ENCODE measurements at regions not wholly inside any gene's neighbourhood (a gene's known extent, or its start where the extent isn't known, plus 50 kb on each side); places are given as distances from the start of the nearest gene placed in this dataset.

DNA sequence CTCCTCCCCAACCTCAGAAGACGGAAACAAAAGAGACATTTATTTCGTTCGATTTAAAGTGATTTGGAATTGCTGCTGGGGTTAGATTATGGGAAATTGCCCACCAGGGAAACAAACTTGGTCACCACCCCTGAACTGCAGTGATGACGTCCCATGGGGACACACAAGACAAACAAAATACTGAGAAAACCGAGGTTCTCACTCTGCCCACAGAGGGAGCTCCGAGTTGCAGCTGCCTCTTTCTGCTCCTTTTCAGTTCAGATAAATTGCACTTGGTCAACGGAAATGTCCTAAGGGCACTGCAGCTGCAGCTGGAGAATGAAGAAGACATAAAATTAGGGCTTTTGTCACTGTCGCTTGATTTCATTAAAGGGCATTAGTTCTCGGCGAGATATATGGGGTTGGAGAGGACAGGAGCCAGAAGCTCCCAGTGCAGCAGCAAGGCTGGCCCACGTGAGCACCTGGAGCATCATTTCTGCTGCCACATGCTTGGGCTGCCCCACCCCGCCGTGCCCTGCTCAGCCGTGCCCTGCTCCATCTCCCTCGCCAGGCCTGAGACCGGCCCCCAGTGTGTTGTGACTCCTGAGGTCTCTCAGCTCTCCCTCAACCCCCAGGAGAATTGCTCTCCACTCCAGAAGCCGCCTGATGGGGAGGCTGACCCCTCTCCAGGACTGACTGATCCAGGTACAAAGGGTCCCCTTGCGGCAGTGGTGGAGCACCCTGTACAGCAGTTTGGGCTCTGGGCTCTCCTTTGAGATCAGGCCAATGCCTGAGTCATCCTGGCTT lies 231.7 kb upstream of the AJAP1 start:
- no peaks in the 10 kb centered on the region; the same call in 1 of the 2 replicates for H3K9me3 ChIP-seq (ENCODE audit: insufficient read depth, low read length)
- H4K20me1 ChIP-seq (ENCODE audit: low read depth, low read length): no peaks in the 10 kb centered on the region
- H3K79me2 ChIP-seq (ENCODE audit: insufficient read depth, low read length): no peaks in the 10 kb centered on the region
- H2AFZ ChIP-seq (ENCODE audit: low read depth, low read length, severe bottlenecking): no peak overlapping the region
- H3K27ac ChIP-seq (ENCODE audit: low read depth, low read length): no peak overlapping the region
- no peak overlapping the region for H3K4me2 ChIP-seq (ENCODE audit: low read depth, low read length, poor library complexity, severe bottlenecking)
- no peaks in the 10 kb centered on the region for H3K27me3 ChIP-seq (ENCODE audit: low read length)
- TF ChIP-seq, protein P1, sequence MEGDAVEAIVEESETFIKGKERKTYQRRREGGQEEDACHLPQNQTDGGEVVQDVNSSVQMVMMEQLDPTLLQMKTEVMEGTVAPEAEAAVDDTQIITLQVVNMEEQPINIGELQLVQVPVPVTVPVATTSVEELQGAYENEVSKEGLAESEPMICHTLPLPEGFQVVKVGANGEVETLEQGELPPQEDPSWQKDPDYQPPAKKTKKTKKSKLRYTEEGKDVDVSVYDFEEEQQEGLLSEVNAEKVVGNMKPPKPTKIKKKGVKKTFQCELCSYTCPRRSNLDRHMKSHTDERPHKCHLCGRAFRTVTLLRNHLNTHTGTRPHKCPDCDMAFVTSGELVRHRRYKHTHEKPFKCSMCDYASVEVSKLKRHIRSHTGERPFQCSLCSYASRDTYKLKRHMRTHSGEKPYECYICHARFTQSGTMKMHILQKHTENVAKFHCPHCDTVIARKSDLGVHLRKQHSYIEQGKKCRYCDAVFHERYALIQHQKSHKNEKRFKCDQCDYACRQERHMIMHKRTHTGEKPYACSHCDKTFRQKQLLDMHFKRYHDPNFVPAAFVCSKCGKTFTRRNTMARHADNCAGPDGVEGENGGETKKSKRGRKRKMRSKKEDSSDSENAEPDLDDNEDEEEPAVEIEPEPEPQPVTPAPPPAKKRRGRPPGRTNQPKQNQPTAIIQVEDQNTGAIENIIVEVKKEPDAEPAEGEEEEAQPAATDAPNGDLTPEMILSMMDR (IDR thresholded peaks at IDR 0.05; ENCODE audit: insufficient read depth, low read length, poor library complexity, severe bottlenecking): no peak
- TF ChIP-seq EZH2phosphoT487 (conservative IDR thresholded peaks at IDR 0.05; ENCODE audit: low read length): no peak
- no peak overlapping the region for H3K9ac ChIP-seq (ENCODE audit: low read length)
- no peaks in the 10 kb centered on the region for H3F3A ChIP-seq (ENCODE audit: insufficient read depth)
- H3K9me2 ChIP-seq (replicated peaks; ENCODE audit: insufficient read depth, low read length): no peaks in the 10 kb centered on the region
- H3K36me3 ChIP-seq (ENCODE audit: low read length): no peaks in the 10 kb centered on the region
- H3K4me3 ChIP-seq (ENCODE audit: insufficient read depth, low read length, poor library complexity, severe bottlenecking): no peak overlapping the region

DNA sequence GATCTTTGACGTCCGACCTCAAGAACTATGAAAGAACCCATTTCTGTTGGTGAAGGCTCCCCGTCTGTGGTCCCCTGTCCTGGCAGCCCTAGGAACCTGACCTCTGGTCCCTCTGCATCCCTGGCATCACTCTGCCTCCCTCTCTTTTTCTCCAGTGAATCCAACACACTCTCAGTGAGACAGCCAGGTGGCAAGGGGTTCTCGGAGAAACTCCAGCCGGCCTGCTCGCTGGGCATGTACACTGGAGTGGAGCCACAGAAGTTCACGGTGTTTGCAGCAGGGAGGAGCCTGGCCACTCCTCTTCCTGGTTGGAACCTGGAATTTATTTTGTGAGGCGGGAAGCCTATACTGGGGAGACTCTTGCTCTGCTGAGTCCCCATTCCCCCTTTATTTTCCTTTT lies 230.2 kb upstream of the AJAP1 start:
- Histone ChIP-seq H3F3A (ENCODE audit: insufficient read depth) (no peaks in the 10 kb centered on the region), H3K27me3 (ENCODE audit: low read length) (no peaks in the 10 kb centered on the region), H3K9me3 (ENCODE audit: insufficient read depth, low read length) (no peaks in the 10 kb centered on the region; the same call in 1 of the 2 replicates), H3K4me2 (ENCODE audit: low read depth, low read length, poor library complexity, severe bottlenecking) (no peak overlapping the region), H3K79me2 (ENCODE audit: insufficient read depth, low read length) (no peaks in the 10 kb centered on the region), H3K27ac (ENCODE audit: low read depth, low read length) (no peak overlapping the region), H3K36me3 (ENCODE audit: low read length) (no peaks in the 10 kb centered on the region), H3K4me3 (ENCODE audit: insufficient read depth, low read length, poor library complexity, severe bottlenecking) (no peak overlapping the region), H3K9ac (ENCODE audit: low read length) (no peak overlapping the region), H3K9me2 (replicated peaks; ENCODE audit: insufficient read depth, low read length) (no peaks in the 10 kb centered on the region), H4K20me1 (ENCODE audit: low read depth, low read length) (no peaks in the 10 kb centered on the region), H2AFZ (ENCODE audit: low read depth, low read length, severe bottlenecking) (no peak overlapping the region)
- TF ChIP-seq, protein P1 (IDR thresholded peaks at IDR 0.05; ENCODE audit: insufficient read depth, low read length, poor library complexity, severe bottlenecking): no peak
- no peak for TF ChIP-seq EZH2phosphoT487 (conservative IDR thresholded peaks at IDR 0.05; ENCODE audit: low read length)

DNA sequence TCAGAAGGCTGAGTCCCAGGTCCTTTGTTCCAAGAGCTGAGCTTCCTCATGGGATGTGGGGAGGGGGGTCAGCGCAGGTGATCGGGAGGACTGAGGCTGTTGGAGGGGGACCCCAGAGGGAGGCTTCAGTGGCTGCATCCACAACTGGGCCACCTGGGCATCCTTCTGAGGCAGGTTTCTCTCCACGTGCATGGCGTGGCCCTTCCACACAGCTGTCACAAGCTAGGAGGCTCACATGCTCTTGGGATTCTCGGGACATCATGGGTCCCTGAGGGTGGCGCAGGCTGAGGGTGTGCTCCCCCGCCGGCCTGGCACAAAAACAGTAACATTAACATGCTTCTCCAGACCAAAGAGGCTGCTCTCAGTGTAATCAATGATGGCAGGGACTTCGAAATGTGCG lies 229.6 kb upstream of the AJAP1 start:
- Histone ChIP-seq H3K4me3 (ENCODE audit: insufficient read depth, low read length, poor library complexity, severe bottlenecking) (no peak overlapping the region), H3K36me3 (ENCODE audit: low read length) (no peaks in the 10 kb centered on the region), H3F3A (ENCODE audit: insufficient read depth) (no peaks in the 10 kb centered on the region), H3K9me2 (replicated peaks; ENCODE audit: insufficient read depth, low read length) (no peaks in the 10 kb centered on the region), H3K9ac (ENCODE audit: low read length) (no peak overlapping the region), H3K79me2 (ENCODE audit: insufficient read depth, low read length) (no peaks in the 10 kb centered on the region), H3K27me3 (ENCODE audit: low read length) (no peaks in the 10 kb centered on the region), H3K4me2 (ENCODE audit: low read depth, low read length, poor library complexity, severe bottlenecking) (no peak overlapping the region), H3K9me3 (ENCODE audit: insufficient read depth, low read length) (no peaks in the 10 kb centered on the region; the same call in 1 of the 2 replicates), H3K27ac (ENCODE audit: low read depth, low read length) (no peak overlapping the region), H4K20me1 (ENCODE audit: low read depth, low read length) (no peaks in the 10 kb centered on the region), H2AFZ (ENCODE audit: low read depth, low read length, severe bottlenecking) (no peak overlapping the region)
- TF ChIP-seq EZH2phosphoT487 (conservative IDR thresholded peaks at IDR 0.05; ENCODE audit: low read length): no peak
- TF ChIP-seq, protein P1 (IDR thresholded peaks at IDR 0.05; ENCODE audit: insufficient read depth, low read length, poor library complexity, severe bottlenecking): no peak
